ENCODE measurements at regions not wholly inside any gene's neighbourhood (a gene's known extent, or its start where the extent isn't known, plus 50 kb on each side); places are given as distances from the start of the nearest gene placed in this dataset.

DNA sequence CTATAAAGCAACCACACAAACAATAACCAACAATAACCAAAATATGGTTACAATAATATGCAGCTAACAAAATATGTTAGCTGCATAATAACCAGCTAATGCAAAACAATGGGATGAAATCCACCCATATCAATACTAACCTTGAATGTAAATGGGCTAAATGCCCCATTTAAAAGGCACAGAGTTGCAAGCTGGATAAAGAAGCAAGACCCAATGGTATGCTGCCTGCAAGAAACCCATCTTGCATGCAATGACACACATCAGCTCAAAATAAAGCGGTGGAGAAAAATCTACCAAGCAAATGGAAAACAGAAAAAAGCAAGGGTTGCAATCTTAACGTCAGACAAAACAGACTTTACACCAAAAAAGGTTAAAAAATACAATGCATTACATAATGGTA lies 316.5 kb upstream of the NR5A2 start:
- TF ChIP-seq EP300 (IDR thresholded peaks at IDR 0.05) (no peak), POLR2AphosphoS5 (IDR thresholded peaks at IDR 0.05) (no peak), POLR2A (IDR thresholded peaks at IDR 0.05; ENCODE audit: low read depth) (no peak)
- TF ChIP-seq, protein P1, sequence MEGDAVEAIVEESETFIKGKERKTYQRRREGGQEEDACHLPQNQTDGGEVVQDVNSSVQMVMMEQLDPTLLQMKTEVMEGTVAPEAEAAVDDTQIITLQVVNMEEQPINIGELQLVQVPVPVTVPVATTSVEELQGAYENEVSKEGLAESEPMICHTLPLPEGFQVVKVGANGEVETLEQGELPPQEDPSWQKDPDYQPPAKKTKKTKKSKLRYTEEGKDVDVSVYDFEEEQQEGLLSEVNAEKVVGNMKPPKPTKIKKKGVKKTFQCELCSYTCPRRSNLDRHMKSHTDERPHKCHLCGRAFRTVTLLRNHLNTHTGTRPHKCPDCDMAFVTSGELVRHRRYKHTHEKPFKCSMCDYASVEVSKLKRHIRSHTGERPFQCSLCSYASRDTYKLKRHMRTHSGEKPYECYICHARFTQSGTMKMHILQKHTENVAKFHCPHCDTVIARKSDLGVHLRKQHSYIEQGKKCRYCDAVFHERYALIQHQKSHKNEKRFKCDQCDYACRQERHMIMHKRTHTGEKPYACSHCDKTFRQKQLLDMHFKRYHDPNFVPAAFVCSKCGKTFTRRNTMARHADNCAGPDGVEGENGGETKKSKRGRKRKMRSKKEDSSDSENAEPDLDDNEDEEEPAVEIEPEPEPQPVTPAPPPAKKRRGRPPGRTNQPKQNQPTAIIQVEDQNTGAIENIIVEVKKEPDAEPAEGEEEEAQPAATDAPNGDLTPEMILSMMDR (IDR thresholded peaks at IDR 0.05) = no peak
